AG09319 (cell line): ENCODE measurements at regions not wholly inside any gene's neighbourhood (a gene's known extent, or its start where the extent isn't known, plus 50 kb on each side); places are given as distances from the start of the nearest gene placed in this dataset.

Source experiments
- DNase-seq: peaks from one replicate; pipeline ENCODE4 v3.0.0-alpha.2; 2010; ENCODE audit warnings: low read depth; ENCODE audit errors: extremely low read depth
- TF ChIP-seq, protein P1 (sequence below): IDR thresholded peaks from 2 replicates; pipeline ENCODE4 v1.5.1; 2011; ENCODE audit warnings: low read depth, mild to moderate bottlenecking, inconsistent platforms, low read length, moderate library complexity

DNA sequence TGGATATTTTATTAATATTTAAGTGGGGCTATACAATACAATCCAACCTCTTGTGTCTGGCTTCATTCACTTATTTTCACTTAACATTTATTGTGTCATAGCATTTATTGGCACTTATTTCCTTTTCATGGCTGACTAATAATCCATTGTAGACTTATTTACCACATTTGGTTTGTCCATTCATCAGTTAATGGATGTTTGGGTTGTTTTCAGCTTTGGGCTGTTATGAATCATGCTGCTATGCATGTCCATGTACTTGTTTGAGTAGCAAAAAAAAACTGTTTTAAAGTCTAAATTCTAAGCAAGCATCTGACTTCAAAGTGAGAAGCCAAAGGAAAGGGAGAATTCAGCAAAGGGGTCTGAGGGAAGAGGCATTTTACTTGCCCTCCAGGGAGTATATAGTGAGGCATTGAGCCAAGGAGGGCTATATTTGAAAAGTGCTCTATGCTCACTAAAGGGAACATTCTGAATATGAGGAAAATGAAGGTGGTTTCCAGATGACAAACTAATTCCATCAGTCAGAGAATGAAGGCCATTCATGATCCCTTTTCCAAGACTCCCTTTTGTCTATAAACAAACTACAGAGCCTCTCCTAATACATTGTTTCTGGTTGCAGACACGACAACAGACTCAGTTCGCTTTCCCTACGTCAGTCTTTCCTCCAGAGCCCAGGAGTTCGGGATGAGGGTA, 532.8 kb upstream of the KLF4 start:
- TF ChIP-seq, protein P1, sequence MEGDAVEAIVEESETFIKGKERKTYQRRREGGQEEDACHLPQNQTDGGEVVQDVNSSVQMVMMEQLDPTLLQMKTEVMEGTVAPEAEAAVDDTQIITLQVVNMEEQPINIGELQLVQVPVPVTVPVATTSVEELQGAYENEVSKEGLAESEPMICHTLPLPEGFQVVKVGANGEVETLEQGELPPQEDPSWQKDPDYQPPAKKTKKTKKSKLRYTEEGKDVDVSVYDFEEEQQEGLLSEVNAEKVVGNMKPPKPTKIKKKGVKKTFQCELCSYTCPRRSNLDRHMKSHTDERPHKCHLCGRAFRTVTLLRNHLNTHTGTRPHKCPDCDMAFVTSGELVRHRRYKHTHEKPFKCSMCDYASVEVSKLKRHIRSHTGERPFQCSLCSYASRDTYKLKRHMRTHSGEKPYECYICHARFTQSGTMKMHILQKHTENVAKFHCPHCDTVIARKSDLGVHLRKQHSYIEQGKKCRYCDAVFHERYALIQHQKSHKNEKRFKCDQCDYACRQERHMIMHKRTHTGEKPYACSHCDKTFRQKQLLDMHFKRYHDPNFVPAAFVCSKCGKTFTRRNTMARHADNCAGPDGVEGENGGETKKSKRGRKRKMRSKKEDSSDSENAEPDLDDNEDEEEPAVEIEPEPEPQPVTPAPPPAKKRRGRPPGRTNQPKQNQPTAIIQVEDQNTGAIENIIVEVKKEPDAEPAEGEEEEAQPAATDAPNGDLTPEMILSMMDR = no peak
- DNase-seq = no peak

DNA sequence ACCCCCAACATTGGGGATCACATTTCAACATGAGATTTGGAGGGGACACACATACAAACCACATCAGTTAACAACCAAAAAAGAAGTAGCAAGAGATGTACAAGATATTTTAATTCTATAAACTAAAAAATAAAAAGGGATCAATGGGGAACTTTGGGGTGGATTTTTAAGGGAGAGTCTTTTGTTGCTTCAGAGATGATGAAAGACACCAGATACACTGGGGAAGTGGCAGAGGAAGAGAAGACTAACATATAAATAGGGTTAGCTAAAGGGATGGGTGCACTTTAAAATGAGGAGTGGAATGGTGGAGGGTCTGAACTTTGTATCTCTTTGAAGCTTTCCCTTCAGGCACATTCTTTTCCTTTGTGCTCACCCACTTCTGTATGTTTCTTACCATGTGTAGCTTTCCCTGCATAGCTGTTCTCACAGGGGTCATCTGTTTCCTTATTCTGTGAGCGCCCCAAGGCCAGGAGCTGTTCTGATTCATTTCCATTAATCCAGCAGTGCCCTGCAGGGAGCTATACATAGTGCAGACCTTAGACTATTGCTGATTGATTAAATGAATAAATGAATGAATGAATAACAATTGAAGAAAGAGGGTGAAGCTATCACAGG, 531.6 kb upstream of the KLF4 start:
- no peak for DNase-seq

DNA sequence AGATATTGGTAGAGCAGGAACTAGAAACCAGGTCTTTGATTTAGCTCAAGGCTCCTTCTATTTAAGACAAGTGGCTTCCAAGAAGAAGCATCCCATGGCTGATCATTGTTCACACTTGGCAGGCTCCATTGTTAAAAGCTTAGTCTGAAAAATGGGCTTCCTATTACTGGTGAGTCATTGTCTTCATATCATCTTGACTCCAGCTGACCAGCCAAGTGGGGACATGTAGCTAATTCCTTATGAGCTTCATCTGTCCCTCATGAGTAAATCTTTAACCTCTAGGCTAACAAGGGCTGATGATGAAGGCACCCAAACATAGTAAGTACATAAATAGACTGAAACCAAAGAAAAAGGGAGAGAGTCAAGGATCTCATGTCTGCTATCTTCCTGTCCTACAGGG, 530.3 kb upstream of the KLF4 start:
- TF ChIP-seq, protein P1 = no peak
- DNase-seq = no peak

More for the DNA sequence above, 531.6 kb upstream of the KLF4 start:
- TF ChIP-seq, protein P1 = no peak

DNA sequence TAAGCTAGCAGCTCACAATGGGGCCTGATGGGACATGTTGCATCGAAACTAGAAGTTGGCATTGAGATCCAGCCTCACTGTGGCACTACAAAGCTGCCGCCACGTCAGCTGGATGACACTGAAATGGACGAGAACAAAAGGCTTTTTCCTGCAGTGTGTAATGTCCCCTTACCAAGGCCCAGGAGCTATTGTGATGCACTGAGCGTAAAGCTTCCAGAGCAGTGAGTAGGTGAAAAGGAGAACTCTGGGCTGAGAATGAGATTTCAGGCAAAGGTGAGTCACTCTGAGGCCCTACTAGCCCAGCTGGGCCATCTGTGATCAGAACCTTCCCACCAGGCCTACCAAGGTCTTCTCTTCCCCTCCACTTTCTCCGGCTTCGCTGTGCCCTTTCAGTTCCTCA, 528.1 kb upstream of the KLF4 start:
- DNase-seq = no peak
- TF ChIP-seq, protein P1 = no peak

DNA sequence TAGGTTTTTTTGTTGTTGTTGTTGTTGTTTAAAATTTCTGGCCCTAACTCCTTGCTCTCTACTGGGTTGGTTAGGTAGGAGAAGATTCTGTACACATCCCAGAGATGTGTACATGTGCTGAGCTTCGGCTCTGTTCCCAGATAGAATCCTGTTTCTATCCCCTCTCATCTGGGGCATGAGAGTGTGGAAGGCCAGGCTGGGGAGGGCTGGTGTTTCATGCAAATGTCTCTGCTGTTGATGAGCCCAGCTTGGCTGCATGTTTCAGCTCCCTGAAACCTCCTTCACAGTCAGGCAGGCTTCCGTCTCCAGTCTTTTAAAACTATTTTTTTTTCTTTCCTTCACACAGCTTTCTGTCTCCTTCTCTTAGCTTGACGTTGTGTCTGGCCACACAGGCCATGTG, 526.9 kb upstream of the KLF4 start:
- TF ChIP-seq, protein P1 = no peak
- DNase-seq = no peak

DNA sequence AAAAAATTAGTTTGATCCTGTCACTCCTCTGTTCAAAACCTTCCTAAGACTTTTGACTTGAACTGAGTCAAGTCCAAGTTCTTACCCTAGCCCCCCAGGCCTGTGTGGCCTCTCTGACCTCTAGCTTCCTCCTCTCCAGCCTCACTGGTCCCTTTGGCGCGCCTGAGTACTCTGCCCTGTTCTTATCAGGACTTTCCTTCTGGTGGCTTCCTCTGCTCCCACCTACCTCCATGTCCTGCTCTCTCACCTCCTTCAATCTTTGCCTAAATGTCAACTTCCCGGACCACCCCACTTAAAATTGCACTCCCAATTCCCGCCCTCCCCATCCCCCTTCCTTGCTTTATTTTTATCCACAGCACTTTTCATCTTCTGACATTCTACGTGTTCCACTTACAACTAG, 526.1 kb upstream of the KLF4 start:
- no peak for DNase-seq

DNA sequence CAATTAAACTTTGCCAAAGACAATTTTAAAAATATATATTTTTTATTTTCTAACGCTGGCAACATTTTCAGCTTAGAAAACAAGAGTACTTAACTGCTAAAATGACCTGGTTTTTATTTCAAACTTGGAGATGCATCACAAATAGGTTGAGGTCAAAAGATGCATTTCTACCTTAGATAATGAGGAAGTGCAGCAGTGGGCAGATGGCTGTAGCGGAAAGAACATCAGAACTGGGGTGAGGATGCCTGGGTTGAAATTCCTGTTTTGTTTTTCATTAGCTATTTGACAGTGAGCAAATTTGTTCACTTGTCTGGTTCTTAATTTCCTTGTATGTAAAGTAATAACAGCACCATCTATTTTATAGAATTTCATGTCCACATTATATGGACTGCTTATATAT, 524.8 kb upstream of the KLF4 start:
- TF ChIP-seq, protein P1 = no peak
- no peak for DNase-seq

More for the DNA sequence above, 526.1 kb upstream of the KLF4 start:
- TF ChIP-seq, protein P1 = no peak
